ENCODE measurements at regions not wholly inside any gene's neighbourhood (a gene's known extent, or its start where the extent isn't known, plus 50 kb on each side); places are given as distances from the start of the nearest gene placed in this dataset.

DNA sequence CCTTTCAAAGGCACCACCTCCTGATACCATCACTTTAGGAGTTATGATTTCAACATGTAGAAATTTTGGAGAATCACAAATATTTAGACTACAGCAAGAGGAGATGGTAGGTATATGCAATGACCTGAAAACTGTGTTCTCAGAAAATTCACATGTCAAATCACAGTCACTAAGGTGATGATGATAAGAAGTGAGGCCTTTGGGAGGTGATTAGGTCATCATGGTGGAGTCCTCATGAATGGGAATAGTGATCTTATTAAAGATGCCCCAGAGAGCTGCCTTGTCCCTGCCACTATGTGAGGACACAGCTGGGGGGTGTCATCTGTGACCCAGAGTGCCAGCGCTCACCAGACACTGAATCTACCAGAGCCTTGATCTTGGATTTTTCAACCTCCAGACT is 513.5 kb upstream of the TUSC1 start:
- DNase-seq (ENCODE audit: low read depth in 4 of 4, low spot score in 3 of 4): no peak

GRCh38 chr9:26181836-26182235 is 503.6 kb upstream of the TUSC1 start:
- no peak for DNase-seq (ENCODE audit: low read depth in 4 of 4, low spot score in 3 of 4)

GRCh38 chr9:26176628-26177027 is 498.4 kb upstream of the TUSC1 start:
- DNase-seq (ENCODE audit: low read depth in 4 of 4, low spot score in 3 of 4): no peak

GRCh38 chr9:26175264-26175663 is 497.0 kb upstream of the TUSC1 start:
- DNase-seq (ENCODE audit: low read depth in 4 of 4, low spot score in 3 of 4): no peak

GRCh38 chr9:26172301-26172700 is 494.1 kb upstream of the TUSC1 start:
- no peak for DNase-seq (ENCODE audit: low read depth in 4 of 4, low spot score in 3 of 4)

DNA sequence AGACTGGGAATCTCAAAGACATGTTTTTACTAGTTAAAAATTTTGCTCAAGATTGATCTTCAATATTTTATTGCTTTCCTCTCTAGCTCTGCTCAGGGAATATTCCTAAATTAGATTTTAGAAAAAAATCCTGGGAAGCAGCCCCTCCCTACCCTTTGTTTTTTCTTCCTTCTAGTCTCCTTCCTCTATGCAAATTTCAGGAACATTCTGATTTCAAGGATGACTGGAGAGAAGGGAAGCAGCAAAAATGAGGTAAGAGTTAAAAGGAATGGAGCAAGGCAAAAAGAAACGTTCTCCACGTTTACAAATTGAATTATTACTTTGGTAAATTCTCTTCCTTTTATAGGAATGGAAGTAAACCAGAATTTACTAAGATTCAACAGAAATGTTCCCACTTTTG is 493.4 kb upstream of the TUSC1 start:
- no peak for DNase-seq (ENCODE audit: low read depth in 4 of 4, low spot score in 3 of 4)

DNA sequence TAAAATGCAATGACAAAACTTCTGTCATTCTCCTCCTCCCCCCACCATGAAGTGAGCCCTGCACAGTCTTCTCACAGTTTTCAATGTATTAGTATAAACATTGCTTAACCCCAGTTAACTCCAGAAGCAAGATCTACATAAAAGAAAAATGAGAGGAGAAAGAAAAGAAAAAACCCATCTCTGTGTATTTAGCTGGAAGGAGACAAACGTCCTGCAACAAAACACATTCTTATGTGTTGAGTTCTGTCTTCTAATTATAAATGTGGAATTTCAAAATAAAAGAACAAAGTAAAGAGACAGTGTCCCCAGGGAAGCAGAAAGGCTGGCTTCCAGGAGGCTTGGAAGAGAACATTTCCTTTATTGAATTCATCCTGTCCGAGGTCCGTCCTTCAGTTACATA is 491.9 kb upstream of the TUSC1 start:
- no peak for DNase-seq (ENCODE audit: low read depth in 4 of 4, low spot score in 3 of 4)

- DNase-seq (ENCODE audit: low read depth in 4 of 4, low spot score in 3 of 4): no peak
Observed at GRCh38 chr9:26169708-26170107, 491.5 kb upstream of the TUSC1 start.

- no peak for DNase-seq (ENCODE audit: low read depth in 4 of 4, low spot score in 3 of 4)
Observed at GRCh38 chr9:26166537-26166936, 488.3 kb upstream of the TUSC1 start.

- DNase-seq (ENCODE audit: low read depth in 4 of 4, low spot score in 3 of 4): no peak
Observed at GRCh38 chr9:26165426-26165825, 487.2 kb upstream of the TUSC1 start.

DNA sequence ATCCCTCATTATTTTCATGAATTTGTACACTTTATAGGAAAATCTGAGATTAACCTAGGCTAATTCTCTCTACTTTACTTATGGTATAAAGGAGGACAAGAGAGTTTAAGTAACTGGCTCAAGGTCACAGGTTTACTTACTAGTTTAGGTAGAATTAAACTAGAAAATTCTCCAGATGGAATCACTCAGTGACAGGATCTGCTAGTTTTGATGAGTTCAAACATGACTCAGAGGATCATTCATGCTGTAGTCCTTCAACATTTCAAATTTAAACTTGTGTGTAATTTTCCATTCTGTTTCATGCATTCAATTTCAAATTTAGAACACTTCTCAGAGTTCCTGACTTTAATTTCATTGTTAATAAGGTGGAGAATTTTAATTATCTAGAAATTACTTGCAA is 485.7 kb upstream of the TUSC1 start:
- DNase-seq (ENCODE audit: low read depth in 4 of 4, low spot score in 3 of 4): no peak

DNA sequence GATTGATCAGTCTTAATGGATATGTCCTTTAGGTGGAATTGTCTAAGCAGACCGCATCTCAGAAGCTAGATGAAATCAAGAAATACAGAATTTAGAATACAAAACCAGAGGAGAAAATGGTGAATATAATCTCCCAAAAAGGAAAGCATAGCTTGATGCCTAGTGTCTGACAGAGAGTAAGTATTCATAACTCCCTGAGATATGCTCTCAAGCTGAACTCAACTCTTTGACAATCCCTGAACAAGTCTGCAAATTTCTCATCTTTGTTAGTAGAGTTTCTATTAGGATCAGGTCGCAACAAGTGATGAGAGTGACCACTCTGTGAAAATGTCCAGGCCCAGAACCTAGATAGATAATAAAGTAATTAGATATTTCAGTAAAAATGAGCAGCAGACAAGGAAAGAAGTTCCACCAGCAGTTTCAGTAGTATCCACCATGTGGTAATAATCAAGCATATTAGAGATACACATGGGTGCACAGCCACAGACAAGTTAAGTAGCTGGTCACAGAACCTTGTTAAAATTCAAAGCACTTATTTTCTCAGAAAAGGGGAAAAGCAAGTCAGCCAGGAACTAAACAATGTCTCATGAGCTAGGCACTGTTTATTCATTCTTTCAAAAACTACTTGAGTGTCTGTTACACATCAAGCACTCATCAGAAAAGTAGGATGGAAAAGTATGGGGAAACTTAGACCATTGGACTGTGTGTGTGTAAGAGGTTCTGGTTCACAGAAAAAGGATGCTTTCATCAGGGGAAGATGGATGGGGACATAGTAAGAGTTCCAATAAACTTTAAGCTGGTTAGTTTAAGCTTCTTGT is 481.5 kb upstream of the TUSC1 start:
- DNase-seq (ENCODE audit: low read depth in 4 of 4, low spot score in 3 of 4): no peak

- no peak for DNase-seq (ENCODE audit: low read depth in 4 of 4, low spot score in 3 of 4)
Observed at GRCh38 chr9:26158631-26159150, 480.4 kb upstream of the TUSC1 start.

GRCh38 chr9:26157411-26157810 is 479.2 kb upstream of the TUSC1 start:
- DNase-seq (ENCODE audit: low read depth in 4 of 4, low spot score in 3 of 4): no peak

- DNase-seq (ENCODE audit: low read depth in 4 of 4, low spot score in 3 of 4): no peak
Observed at GRCh38 chr9:26152350-26152749, 474.1 kb upstream of the TUSC1 start.

- no peak for DNase-seq (ENCODE audit: low read depth in 4 of 4, low spot score in 3 of 4)
Observed at GRCh38 chr9:26148128-26148527, 469.9 kb upstream of the TUSC1 start.

DNA sequence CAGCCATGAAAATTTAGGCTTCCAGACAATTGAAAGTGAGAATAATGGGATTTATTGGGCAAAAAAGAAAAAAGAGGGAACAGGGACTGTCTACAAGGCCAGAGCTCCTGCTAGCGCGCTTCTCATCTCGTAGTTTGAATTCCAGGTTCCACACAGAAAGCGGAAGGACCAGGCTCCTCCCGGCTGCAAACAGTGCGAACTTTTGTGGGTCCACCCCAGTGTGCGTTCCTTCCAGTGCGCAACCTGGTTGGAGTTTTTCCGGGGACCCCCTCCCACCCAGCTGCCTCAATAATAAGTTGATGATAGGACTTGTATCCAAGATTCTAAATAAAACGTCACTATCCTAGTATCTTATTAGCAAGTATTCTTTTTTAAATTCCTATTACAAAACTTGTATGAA is 467.7 kb upstream of the TUSC1 start:
- no peak for DNase-seq (ENCODE audit: low read depth in 4 of 4, low spot score in 3 of 4)

DNA sequence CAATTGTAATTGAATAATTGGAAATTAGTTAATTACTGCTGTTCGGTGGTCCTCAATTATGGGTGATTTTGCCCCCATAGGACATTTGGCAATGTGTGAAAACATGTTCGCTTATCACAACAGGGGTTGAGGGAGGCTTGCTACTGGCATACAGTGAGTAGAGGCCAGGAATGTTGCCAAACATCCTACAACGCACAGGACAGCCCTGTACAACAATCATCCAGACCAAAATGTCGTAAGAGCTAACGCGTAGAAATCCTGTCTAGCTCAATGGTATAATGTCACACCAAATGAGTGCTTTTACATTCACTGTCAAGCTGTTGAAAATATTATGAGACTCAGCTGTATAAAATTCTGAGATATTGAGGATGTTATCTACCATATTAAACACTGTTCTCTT is 464.4 kb upstream of the TUSC1 start:
- DNase-seq (ENCODE audit: low read depth in 4 of 4, low spot score in 3 of 4): no peak

DNA sequence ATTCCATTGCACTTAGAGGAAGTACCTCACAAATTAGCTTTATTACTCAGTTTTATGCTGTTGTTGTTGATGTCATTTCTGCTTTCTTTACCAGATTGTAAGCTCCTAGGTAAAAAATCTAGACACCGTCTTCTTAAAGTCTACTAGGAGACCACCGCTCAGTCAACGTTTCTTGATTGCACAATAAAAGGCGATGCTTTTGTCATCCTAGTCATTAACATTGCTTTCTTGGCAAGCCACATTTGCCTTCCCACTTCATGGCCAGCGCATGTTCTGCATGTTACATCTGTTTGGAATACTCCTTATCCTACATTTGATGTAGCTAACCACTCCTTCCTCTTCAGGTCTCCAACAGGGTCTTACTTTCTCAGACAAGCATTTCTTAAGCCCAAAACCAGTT is 464.0 kb upstream of the TUSC1 start:
- DNase-seq (ENCODE audit: low read depth in 4 of 4, low spot score in 3 of 4): no peak

- no peak for DNase-seq (ENCODE audit: low read depth in 4 of 4, low spot score in 3 of 4)
Observed at GRCh38 chr9:26133537-26133936, 455.3 kb upstream of the TUSC1 start.

GRCh38 chr9:26132746-26133312 is 454.6 kb upstream of the TUSC1 start:
- no peak for DNase-seq (ENCODE audit: low read depth in 4 of 4, low spot score in 3 of 4)

DNA sequence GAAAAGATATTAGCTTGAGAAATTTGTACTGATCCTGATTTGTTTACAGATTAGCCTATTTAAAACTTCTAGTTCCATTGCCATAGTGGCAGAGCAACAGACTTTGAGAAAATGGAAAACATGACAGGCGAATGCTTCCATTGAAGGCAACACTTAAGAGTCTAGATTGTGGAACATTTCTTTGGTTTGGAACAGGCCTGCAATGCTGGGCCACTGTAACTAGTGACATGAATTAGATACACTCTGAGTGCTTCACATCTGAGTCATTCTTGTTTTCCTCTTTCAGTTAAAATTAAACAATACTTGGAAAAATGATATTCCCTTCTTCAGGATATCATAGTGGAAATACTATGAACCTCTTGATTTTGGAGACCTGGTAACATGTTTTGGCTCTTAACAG is 453.6 kb upstream of the TUSC1 start:
- DNase-seq (ENCODE audit: low read depth in 4 of 4, low spot score in 3 of 4): no peak
